Uterus (tissue), 3 donors: ENCODE measurements at regions not wholly inside any gene's neighbourhood (a gene's known extent, or its start where the extent isn't known, plus 50 kb on each side); places are given as distances from the start of the nearest gene placed in this dataset.

Experiments used
- DNase-seq, 2 donors: peaks; one replicate each; pipeline ENCODE4 v3.0.0-alpha.2; 2019 to 2020
- H3K27ac ChIP-seq, 2 donors: fragments of 200-600 bp; sonication (generic); 1 replicate in 1 of 2; 2 replicates in 1 of 2; pipeline ENCODE4 v1.5.1; 2016 to 2018
- H3K27me3 ChIP-seq, 2 donors: fragments of 200-600 bp; sonication (generic); one replicate each; pipeline ENCODE4 v1.5.1; 2018 to 2019; ENCODE audit warnings: control low read depth in 1 of 2
- H3K36me3 ChIP-seq, 2 donors: fragments of 200-600 bp; sonication (generic); one replicate each; pipeline ENCODE4 v1.5.1; 2019; ENCODE audit warnings: control low read depth in 1 of 2
- H3K4me1 ChIP-seq, 2 donors: fragments of 200-600 bp; sonication (generic); one replicate each; pipeline ENCODE4 v1.5.1; 2018 to 2019; ENCODE audit warnings: control low read depth in 1 of 2
- H3K4me3 ChIP-seq, 2 donors: fragments of 200-600 bp; sonication (generic); 1 replicate in 1 of 2; 2 replicates in 1 of 2; pipeline ENCODE4 v1.5.1; 2018 to 2019; ENCODE audit warnings: mild to moderate bottlenecking in 1 of 2
- H3K9me3 ChIP-seq, 2 donors: fragments of 200-600 bp; sonication (generic); one replicate each; pipeline ENCODE4 v1.5.1; 2019; ENCODE audit warnings: control low read depth in 1 of 2
- CTCF ChIP-seq, 4 experiments: fragments of 200-600 bp in 2 of 4; fragments of 450-650 bp in 2 of 4; sonication (generic) in 2 of 4; IDR thresholded peaks; one replicate each; pipeline ENCODE4 v1.5.1; 2016 to 2019; ENCODE audit warnings: antibody characterized with exemption in 4 of 4, mild to moderate bottlenecking in 2 of 4, moderate library complexity in 1 of 4
- POLR2A ChIP-seq, 2 donors: fragments of 450-650 bp; IDR thresholded peaks; one replicate each; pipeline ENCODE4 v1.6.1; 2016; ENCODE audit warnings: antibody characterized with exemption in 2 of 2, mild to moderate bottlenecking in 1 of 2, moderate library complexity in 1 of 2
- intact Hi-C: fragments of 100-400 bp; cut with DNase I; formaldehyde crosslinking; loops from one replicate; pipeline ENCODE4 v1.15.1; 2023; ENCODE audit warnings: low total_unique reads
- donor health status: DM: yes; HTN: yes; CAD: no.

- H3K27me3 ChIP-seq, result no peaks in the 10 kb centered on the region
- no peaks in the 10 kb centered on the region for H3K4me1 ChIP-seq
- DNase-seq, result no peak
- H3K9me3 ChIP-seq, result no peaks in the 10 kb centered on the region
- intact Hi-C loops, result no loop called here
- TF ChIP-seq CTCF (IDR thresholded peaks at IDR 0.05) (no peak), POLR2A (IDR thresholded peaks at IDR 0.05) (no peak)
- H3K4me3 ChIP-seq, result no peak overlapping the region
- no peak overlapping the region for H3K27ac ChIP-seq
- H3K36me3 ChIP-seq, result peaks cover 0 to 3% of the 10 kb centered on the region in 2 donors
Observed at GRCh38 chr4:94395562-94395961, 52.9 kb upstream of the HPGDS start.

- H3K27ac ChIP-seq, result no peak overlapping the region
- intact Hi-C loops, result no loop called here
- no peak for TF ChIP-seq CTCF (IDR thresholded peaks at IDR 0.05)
- TF ChIP-seq POLR2A (IDR thresholded peaks at IDR 0.05), result no peak
- H3K36me3 ChIP-seq, result peaks cover 0 to 3% of the 10 kb centered on the region in 2 donors
- no peaks in the 10 kb centered on the region for H3K9me3 ChIP-seq
- no peaks in the 10 kb centered on the region for H3K27me3 ChIP-seq
- H3K4me3 ChIP-seq, result no peak overlapping the region
- DNase-seq, result no peak
- H3K4me1 ChIP-seq, result no peaks in the 10 kb centered on the region
Observed at GRCh38 chr4:94396984-94397383, 54.3 kb upstream of the HPGDS start.

- H3K36me3 ChIP-seq, result peaks cover 0 to 3% of the 10 kb centered on the region in 2 donors
- TF ChIP-seq CTCF (IDR thresholded peaks at IDR 0.05) (no peak), POLR2A (IDR thresholded peaks at IDR 0.05) (no peak)
- intact Hi-C loops, result no loop called here
Observed at GRCh38 chr4:94397635-94398034, 54.1 kb upstream of the PDLIM5 start.

GRCh38 chr4:94399277-94399676 lies 52.5 kb upstream of the PDLIM5 start:
- Histone ChIP-seq H3K4me3 (no peak overlapping the region), H3K27me3 (no peaks in the 10 kb centered on the region), H3K4me1 (no peaks in the 10 kb centered on the region), H3K36me3 (peaks cover 0 to 3% of the 10 kb centered on the region in 2 donors), H3K27ac (no peak overlapping the region), H3K9me3 (no peaks in the 10 kb centered on the region)
- DNase-seq, result no peak
- no peak for TF ChIP-seq POLR2A (IDR thresholded peaks at IDR 0.05)
- TF ChIP-seq CTCF (IDR thresholded peaks at IDR 0.05), result no peak
- intact Hi-C loops, result no loop called here

More at GRCh38 chr4:94397635-94398034, 54.1 kb upstream of the PDLIM5 start:
- H3K4me3 ChIP-seq, result no peak overlapping the region
- H3K4me1 ChIP-seq, result no peaks in the 10 kb centered on the region
- DNase-seq, result no peak
- H3K9me3 ChIP-seq, result no peaks in the 10 kb centered on the region
- H3K27me3 ChIP-seq, result no peaks in the 10 kb centered on the region
- H3K27ac ChIP-seq, result no peak overlapping the region

- no peak overlapping the region for H3K4me3 ChIP-seq
- peaks cover 0 to 3% of the 10 kb centered on the region in 2 donors for H3K36me3 ChIP-seq
- DNase-seq, result no peak
- H3K27me3 ChIP-seq, result no peaks in the 10 kb centered on the region
- intact Hi-C loops, result loop anchor here (5.0 to 10.0 kb wide), 2 partner anchors 215 to 258 kb away; no protein-coding TSS in a partner anchor
- H3K27ac ChIP-seq, result no peak overlapping the region
- no peaks in the 10 kb centered on the region for H3K4me1 ChIP-seq
- TF ChIP-seq POLR2A (IDR thresholded peaks at IDR 0.05), result no peak
- no peak for TF ChIP-seq CTCF (IDR thresholded peaks at IDR 0.05)
- no peaks in the 10 kb centered on the region for H3K9me3 ChIP-seq
Observed at GRCh38 chr4:94399721-94400120, 52.0 kb upstream of the PDLIM5 start.
